Choroid plexus epithelial cell (primary cell): ENCODE measurements at regions not wholly inside any gene's neighbourhood (a gene's known extent, or its start where the extent isn't known, plus 50 kb on each side); places are given as distances from the start of the nearest gene placed in this dataset.

ENCODE experiments used
- DNase-seq: peaks from one replicate; pipeline ENCODE4 v3.0.0-alpha.2; 2010; ENCODE audit warnings: low read depth
- H3K4me3 ChIP-seq: 2 replicates; pipeline ENCODE4 v1.5.1; 2011; ENCODE audit warnings: low read depth, mild to moderate bottlenecking, control low read depth, low read length, moderate library complexity
- TF ChIP-seq, protein P1 (sequence below): conservative IDR thresholded peaks from 2 replicates; pipeline ENCODE4 v1.5.1; 2011; ENCODE audit warnings: low read depth, mild to moderate bottlenecking, control low read depth, inconsistent platforms, low read length, moderate library complexity

DNA sequence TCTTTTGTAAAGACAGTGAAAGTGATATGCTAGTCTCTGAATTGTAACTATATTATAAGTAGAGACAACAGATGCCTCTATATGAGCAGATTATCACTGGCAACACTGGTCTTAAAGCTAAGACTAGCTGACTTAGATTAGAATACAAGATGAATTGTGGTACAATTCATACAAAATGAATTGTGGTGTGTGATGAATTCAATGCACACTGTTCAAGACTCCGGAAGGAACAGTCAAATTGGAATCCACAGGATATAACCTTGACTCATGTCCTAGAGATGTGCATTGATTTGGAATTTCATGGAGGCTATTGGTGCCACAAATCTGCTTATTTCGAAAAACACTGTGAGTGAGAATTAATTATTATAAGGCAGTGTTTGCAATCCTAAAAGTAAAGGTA is 701.8 kb downstream of the PCDH7 start:
- TF ChIP-seq, protein P1, sequence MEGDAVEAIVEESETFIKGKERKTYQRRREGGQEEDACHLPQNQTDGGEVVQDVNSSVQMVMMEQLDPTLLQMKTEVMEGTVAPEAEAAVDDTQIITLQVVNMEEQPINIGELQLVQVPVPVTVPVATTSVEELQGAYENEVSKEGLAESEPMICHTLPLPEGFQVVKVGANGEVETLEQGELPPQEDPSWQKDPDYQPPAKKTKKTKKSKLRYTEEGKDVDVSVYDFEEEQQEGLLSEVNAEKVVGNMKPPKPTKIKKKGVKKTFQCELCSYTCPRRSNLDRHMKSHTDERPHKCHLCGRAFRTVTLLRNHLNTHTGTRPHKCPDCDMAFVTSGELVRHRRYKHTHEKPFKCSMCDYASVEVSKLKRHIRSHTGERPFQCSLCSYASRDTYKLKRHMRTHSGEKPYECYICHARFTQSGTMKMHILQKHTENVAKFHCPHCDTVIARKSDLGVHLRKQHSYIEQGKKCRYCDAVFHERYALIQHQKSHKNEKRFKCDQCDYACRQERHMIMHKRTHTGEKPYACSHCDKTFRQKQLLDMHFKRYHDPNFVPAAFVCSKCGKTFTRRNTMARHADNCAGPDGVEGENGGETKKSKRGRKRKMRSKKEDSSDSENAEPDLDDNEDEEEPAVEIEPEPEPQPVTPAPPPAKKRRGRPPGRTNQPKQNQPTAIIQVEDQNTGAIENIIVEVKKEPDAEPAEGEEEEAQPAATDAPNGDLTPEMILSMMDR: no peak
- no peak overlapping the region for H3K4me3 ChIP-seq
- no peak for DNase-seq

DNA sequence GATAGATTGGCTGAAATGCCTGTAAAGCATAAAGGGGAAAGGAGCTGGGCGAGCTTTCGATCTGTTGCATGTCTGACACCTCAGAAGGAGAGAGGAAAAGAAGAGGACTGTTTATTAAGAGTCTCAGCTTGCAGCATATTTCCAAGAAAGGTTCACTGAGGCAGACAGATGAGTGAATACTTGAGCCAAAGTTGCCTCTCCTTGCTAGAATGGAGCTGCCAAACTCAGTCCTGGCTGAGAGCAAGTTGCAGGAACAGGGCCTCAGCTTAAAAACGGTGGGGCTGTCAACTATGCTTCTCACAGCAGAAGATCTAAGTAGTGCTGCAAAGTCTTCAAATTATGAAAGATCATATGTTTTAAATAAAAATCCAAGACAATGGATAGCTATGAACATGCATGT is 707.5 kb downstream of the PCDH7 start:
- no peak overlapping the region for H3K4me3 ChIP-seq
- no peak for DNase-seq
- TF ChIP-seq, protein P1: no peak

DNA sequence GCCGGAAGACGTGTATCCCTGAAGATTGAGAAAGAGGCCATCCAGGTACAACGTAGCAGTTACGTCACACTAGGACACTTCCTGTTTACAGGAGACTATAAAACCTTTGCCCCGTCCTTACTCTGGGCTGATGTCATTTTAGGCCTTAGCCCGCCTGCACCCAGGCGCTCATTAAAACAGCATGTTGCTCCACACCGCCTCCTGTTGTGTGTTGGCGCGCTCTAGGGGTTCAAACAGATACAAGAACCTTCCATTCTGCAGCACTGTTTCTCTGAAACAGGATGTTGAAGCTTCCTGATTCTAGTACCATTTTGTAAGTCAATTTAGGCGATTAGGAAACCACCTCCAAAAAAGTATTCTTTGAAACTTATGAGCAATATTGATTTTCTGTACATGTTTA is 722.1 kb downstream of the PCDH7 start:
- TF ChIP-seq, protein P1: no peak
- DNase-seq: no peak
- no peak overlapping the region for H3K4me3 ChIP-seq

DNA sequence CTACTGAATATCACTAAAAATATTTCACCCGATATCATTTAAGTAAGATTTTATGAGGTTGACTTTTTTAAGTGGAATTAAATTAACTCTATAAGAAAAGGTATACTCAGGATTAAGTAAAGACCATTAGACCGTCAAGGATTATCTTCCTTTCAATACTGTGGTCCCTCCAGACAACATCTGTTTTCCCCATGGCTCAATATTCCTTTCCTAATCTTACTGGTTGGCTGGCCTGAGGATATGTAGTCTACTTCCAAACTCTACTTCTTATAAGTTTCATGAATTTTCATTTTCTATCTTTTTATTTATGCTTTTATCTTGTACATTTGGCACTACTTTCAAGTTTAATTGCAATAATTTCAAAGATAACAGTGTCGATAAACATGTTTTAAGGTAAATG is 725.4 kb downstream of the PCDH7 start:
- TF ChIP-seq, protein P1: no peak

DNA sequence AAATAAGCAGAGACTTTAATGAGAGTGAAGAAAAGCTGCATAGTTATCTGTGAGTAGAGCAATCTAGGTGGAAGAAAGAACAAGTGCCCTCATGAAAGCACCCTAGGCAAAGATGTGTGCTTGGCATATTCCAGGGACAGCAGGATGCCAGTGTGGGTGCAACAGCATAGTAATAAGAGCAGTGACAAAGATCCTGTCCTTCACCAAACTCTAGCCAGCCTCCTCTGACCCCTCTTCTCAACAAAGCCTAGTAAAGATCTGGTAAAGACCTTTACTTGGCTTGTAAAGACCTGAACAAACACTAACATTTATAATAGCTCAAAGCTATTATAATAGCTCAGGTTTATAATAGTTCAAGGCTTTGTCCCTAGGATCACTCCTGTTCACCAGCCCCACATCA is 735.4 kb downstream of the PCDH7 start:
- DNase-seq: no peak
- TF ChIP-seq, protein P1: no peak
- H3K4me3 ChIP-seq: no peak overlapping the region

More for the DNA sequence above, 725.4 kb downstream of the PCDH7 start:
- no peak for DNase-seq
- no peak overlapping the region for H3K4me3 ChIP-seq

GRCh38 chr4:31458813-31459212 is 738.6 kb downstream of the PCDH7 start:
- peak; percentile 8 for DNase-seq
- TF ChIP-seq, protein P1: no peak
- no peak overlapping the region for H3K4me3 ChIP-seq

DNA sequence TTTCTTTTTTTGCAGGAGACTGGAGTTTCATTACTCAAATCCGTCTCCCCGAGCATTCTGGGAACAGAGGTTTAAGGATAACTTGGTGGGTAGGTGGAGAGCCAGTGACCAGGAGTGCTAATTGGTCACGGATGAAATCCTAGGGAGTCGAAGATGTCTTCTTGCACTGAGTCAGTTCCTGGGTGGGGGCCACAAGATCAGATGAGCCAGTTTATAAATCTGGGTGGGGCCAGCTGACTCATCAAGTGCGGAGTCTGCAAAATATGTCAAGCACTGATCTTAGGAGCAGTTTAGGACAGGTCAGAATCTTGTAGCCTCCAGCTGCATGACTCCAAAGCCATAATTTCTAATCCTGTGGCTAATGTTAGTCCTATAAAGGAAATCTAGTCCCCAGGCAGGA is 741.3 kb downstream of the PCDH7 start:
- TF ChIP-seq, protein P1: no peak
- H3K4me3 ChIP-seq: no peak overlapping the region
- peak; percentile 6 for DNase-seq
